ENCODE measurements at regions not wholly inside any gene's neighbourhood (a gene's known extent, or its start where the extent isn't known, plus 50 kb on each side); places are given as distances from the start of the nearest gene placed in this dataset.

- TF ChIP-seq CTCF (IDR thresholded peaks at IDR 0.05) (no peak), POLR2A (IDR thresholded peaks at IDR 0.05) (no peak)
Observed at GRCh38 chr10:21405981-21406380, 119.5 kb downstream of the SKIDA1 start.
